Left ventricle myocardium superior (tissue), 1 donor: ENCODE measurements at regions not wholly inside any gene's neighbourhood (a gene's known extent, or its start where the extent isn't known, plus 50 kb on each side); places are given as distances from the start of the nearest gene placed in this dataset.

ENCODE experiments used
- ATAC-seq: fragments of 200-7000 bp; cut with Tn5 transposase; one replicate; pipeline ENCODE4 v1.9.1; 2020; ENCODE audit warnings: mild to moderate bottlenecking, moderate library complexity
- DNase-seq: peaks from one replicate; pipeline ENCODE4 v3.0.0-alpha.2; 2020
- intact Hi-C: fragments of 100-400 bp; cut with micrococcal nuclease; formaldehyde crosslinking; loops from one replicate; pipeline ENCODE4 v1.11.0; 2022
- donor health status: DM: no; HTN: yes; CAD: no; lungs with severe emphysema.

GRCh38 chr12:115864396-115864795, 413.1 kb downstream of the MED13L start:
- DNase-seq (no peak), ATAC-seq (no peak)
- intact Hi-C loops: no loop called here

- ATAC-seq (no peak), DNase-seq (no peak)
- intact Hi-C loops: no loop called here
These were observed 416.9 kb downstream of the MED13L start for GRCh38 chr12:115860619-115861018.

DNA sequence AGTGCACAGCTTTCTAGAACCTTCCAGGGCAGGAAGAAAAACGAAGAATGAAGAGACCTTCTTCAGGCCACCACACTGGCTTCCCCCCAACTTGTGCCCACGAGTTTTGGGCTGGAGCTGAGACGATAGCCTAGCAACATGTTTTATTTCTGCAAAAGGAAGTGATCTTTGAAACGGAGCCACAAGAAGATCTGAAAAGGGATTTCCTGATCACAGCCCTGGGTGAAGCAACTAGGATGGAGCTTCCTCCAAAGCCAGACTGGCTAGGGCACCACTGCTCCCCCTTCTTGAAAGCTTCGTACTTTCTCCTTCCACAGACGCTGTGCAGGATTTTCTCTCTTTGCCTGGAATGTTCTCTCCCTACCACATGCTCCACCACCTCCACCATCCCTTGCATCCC, 418.3 kb downstream of the MED13L start:
- ATAC-seq (no peak), DNase-seq (no peak)

GRCh38 chr12:115857923-115858322, 419.6 kb downstream of the MED13L start:
- intact Hi-C loops: no loop called here
- ATAC-seq: peak; percentile 94
- DNase-seq: peak; percentile 50

More for the DNA sequence above, 418.3 kb downstream of the MED13L start:
- intact Hi-C loops: no loop called here

DNA sequence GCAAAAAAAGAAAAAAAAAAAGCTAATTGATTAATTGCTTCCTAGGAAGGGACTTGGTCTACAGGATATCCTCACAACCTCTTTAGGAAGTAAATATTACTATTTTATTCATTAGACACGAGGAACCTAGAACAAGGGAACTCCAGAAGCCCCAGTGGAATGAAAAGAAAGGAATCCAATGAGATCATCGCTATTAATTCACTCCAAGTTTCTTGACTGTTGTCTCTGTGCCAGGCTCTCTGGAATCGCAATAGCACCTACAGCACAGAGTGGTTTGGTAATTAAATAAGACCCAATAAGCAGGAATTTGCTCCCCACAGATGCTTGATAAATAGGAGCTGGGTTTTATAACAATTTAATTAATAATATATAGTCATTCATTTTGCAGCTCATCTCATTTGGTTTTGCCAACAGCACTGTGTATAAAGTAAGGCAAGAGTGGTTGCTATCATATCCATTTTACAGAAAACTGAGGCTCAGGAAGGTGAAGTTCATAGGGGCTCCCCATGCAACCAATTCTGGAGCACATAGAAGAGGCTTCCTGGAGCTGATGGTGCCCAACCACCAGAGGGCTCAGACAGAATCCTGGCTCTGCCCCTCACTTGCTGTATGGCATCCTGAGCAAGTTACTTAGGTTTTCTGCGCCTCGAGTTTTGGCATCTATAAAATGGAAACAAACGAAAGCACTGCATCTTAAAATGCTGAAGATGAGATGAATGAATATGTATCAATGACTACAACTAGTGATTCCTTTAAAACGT, 420.2 kb downstream of the MED13L start:
- DNase-seq (no peak), ATAC-seq (peak; percentile 85)
- intact Hi-C loops: no loop called here

GRCh38 chr12:115852054-115852453, 425.4 kb downstream of the MED13L start:
- DNase-seq (no peak), ATAC-seq (no peak)
- intact Hi-C loops: no loop called here

DNA sequence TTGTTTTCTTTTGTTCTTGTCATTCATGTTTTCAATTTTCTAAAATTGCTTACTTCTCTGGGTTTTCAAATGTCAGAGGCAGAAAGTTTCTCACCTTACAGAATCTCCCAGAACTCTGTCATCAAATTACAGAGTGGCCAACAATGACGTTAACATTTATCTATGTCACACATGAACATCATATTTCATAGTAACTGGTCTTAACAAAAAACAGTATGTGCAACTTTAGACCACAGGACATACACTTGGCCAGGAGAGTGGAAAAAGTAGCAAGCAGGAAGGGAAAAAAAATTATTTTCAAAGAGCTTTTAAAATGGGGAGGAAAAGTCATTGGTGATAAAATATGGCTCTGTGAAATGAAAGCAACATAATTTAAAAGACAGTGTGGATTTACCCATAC, 426.5 kb downstream of the MED13L start:
- ATAC-seq (no peak), DNase-seq (no peak)
- intact Hi-C loops: no loop called here

DNA sequence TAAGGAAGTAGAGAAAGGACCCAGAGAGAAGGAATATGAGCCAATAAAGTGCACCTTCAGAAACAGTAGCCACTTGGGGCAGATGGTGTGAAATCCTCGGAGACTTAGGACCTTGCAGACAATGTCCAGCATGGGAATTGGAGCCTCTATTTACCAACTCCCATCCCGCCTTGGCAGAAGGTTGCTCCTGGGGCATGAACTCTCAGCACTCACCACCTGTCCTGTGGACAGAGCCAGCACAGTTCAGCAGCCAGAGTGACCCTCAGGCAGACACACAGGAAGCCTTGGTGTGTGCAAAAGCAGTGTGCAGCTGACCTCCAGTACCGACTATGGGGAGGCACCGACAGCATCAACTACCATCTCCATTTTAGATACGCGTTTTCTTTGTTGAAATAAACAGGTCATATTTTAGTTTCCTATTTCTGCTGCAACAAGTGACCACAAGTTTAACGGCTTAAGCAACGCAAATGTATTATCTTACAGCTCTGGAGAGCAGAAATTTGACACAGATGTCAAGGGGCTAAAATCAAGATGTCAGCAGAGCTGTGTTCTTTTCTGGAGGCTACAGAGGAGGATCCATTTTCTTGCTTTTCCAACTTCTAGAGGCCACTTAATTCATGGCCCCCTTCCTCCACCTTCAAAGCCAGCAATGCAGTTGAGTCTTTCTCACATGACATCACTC, 428.1 kb downstream of the MED13L start:
- ATAC-seq (no peak), DNase-seq (no peak)
- intact Hi-C loops: no loop called here

DNA sequence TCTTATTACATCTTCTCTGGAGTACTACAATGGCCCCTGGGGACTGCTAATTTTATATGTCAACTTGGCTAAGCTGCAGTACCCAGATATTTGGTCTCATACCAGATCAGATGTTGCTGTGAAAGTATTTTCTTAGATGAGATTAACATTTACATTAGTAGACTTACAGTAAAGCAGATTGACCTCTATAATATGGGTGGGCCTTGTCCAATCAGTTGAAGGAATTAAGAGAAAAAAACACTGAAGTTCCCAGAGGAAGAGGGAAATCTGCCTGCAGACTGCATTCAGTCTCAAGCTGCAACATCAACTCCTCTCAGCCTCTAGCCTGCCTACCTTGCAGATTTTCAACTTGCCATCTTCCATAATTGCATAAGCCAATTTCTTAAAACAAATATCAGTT, 430.1 kb downstream of the MED13L start:
- intact Hi-C loops: no loop called here
- DNase-seq (no peak), ATAC-seq (no peak)

DNA sequence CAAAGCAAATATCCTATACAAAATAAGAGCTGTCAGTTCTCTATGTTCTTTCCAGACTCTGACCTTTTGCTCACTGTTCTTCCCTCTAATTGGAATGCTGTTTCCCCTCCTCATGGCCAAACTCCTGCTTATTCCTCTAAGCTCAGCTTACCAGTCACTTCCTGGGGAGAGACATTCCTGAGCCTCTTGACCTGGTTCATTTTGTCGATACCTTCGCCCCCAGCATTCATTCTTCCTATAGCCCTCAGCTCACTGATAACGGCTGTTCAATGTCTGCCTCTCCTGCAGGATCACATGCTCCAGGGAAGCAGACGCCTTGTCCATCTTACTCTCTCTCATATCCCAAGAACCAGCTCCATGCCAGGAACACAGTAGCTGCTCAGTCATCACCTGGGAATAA, 431.0 kb downstream of the MED13L start:
- DNase-seq (no peak), ATAC-seq (no peak)
- intact Hi-C loops: no loop called here

DNA sequence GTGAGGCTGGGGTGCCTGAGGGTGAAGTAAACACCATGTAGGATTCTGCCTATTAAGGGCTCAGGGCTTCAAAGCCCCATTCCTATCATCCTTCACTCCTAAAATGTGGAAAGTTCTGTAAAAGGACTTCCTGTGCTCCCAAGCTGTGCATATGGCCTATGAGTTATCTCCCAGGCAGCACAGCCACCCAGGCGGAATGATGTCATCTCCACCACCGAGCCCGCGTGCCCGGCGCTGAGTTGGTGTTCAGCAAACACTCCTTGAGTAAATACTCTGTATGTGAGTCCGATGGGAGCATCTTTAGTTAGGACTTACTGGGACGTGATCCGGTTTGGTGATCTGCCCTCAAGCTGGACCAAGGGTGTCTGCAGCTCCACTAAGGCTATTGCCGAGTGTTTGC, 437.3 kb downstream of the MED13L start:
- ATAC-seq (no peak), DNase-seq (no peak)
- intact Hi-C loops: no loop called here

- no peak for DNase-seq
- ATAC-seq: no peak
These were observed 438.5 kb downstream of the MED13L start for GRCh38 chr12:115838952-115839351.

DNA sequence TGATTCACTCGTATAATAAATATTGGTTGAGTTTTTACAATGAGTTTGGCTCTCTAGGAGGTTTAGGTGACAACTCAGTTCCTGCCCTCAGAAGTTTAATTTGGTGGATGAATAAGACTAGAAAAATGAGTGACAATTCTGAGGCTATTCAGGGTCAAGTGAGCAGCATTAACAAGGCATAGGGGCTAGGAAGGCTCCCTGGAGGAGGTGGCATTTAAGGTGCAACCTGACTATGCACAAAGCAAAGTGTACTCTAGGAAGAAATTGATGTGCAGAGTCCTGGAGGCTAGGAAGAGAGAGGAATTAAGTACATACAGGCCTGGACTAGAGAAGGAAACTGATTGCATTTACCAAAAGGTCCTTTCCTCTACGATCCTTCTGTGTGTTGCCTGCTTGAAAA, 440.3 kb downstream of the MED13L start:
- no peak for ATAC-seq
- intact Hi-C loops: no loop called here
- DNase-seq: no peak

More at GRCh38 chr12:115838952-115839351, 438.5 kb downstream of the MED13L start:
- intact Hi-C loops: no loop called here

GRCh38 chr12:115835445-115835844, 442.0 kb downstream of the MED13L start:
- no peak for ATAC-seq
- intact Hi-C loops: no loop called here
- no peak for DNase-seq

- intact Hi-C loops: no loop called here
- DNase-seq: no peak
- ATAC-seq: no peak
These were observed 443.8 kb downstream of the MED13L start for GRCh38 chr12:115833704-115834103.

DNA sequence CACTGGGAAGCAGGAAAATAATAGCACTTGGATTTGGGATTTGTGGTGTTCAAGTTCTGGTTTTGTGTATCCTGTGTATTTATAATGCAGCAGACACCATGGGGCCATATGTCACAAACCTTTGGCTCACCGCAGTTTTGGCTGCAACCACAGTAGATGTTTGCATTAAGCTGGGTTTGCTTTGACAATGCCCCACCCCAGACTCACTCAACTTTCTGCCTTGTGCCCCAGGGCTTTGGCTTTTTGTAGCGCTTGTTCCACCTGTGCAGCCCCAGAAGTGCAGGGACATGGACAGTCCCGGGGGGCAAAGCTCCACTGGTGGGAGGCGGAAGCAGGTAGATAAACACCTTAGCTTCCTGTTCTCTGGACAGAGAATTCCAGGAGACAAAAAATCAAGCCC, 446.9 kb downstream of the MED13L start:
- ATAC-seq: no peak
- DNase-seq: no peak
- intact Hi-C loops: no loop called here

DNA sequence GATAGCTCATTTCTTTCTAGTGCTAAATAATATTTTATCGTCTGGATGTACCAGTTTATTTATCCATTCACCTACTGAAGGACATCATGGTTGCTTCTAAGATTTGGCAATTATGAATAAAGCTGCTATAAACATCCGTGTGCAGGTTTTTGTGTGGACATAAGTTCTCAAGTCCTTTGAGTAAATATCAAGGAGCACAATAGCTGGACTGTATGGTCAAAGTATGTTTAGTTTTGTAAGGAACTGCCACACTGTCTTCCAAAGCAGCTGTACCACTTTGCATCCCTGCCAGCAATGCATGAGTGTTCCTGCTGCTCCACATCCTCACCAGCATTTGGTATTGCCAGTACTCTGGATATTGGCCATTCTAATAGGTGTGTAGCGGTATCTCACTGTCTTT, 447.4 kb downstream of the MED13L start:
- ATAC-seq: no peak
- no peak for DNase-seq
- intact Hi-C loops: no loop called here

DNA sequence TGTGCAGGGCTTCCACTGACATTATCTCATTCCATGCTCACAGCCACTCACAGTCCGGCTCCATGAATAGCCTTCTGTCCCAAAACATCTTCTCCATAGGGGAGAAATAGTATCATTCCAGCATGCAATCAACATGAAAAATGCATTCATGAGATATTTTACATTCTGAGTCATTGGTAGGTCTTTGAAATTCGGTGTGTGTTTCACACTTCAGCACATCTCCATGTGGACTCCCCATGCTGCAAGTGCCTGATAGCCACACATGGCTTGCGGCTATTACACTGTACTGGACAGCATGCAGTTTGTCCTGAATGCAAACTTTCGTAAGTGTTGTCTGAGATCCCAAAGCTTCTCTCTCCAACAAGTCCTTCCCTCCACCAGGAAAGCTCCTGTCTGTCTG, 449.3 kb downstream of the MED13L start:
- ATAC-seq (no peak), DNase-seq (no peak)
- intact Hi-C loops: no loop called here

DNA sequence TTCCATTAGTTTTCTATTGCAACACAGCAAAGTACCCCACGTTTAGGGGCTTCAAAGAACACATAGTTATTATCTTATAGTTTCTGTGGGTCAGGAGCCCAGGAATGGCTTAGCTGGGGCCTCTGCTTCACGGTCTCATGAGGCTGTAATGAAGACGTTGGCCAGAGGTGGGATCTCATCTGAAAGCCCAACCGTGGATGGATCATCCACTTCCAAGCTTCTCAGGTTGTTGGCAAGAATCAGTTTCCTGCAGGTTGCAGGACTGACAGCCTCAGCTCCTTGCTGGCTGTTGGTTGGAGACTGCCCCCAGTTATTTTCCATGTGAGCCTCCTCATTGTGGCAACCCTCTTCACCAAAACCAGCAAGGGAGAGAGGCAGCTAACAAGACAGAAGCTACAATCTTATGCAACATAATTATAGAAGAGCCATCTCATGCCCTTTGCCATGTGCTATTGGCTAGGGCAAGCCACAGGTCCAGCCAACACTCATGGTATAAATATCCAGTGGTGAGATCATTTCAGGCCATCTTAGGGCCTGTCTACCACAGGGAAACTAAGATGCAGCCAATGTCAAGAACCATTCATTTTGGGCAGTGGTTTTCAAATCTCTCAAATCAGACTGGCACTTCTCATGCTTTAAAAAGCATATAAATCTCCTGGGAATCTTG, 452.4 kb downstream of the MED13L start:
- intact Hi-C loops: no loop called here
- ATAC-seq (no peak), DNase-seq (no peak)

- ATAC-seq (no peak), DNase-seq (no peak)
- intact Hi-C loops: no loop called here
These were observed 453.9 kb downstream of the MED13L start for GRCh38 chr12:115823635-115824034.

DNA sequence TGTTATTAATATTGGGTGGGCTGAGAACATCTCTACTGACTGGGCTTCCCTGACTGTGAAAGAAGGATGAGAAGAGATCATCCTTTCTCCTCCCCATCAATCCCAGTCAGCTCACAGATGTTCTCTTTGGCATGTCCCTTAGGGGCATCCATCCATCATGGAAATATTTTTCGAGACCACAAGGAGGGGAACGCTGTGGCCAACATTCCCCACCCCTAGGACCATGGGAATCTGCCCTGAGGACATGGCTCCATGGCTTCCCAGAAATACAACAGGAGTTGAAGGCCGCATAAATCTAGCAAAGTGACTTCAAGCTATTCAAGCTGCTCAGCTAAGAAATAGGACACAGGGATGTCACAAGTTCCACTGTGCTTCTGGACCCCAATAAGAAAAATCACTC, 456.8 kb downstream of the MED13L start:
- intact Hi-C loops: no loop called here

More for the DNA sequence above, 456.8 kb downstream of the MED13L start:
- DNase-seq: no peak
- ATAC-seq: no peak
